ENCODE measurements at regions not wholly inside any gene's neighbourhood (a gene's known extent, or its start where the extent isn't known, plus 50 kb on each side); places are given as distances from the start of the nearest gene placed in this dataset.

- no peak for TF ChIP-seq POLR2A (IDR thresholded peaks at IDR 0.05)
- no peak for TF ChIP-seq CTCF (IDR thresholded peaks at IDR 0.05)
- Histone ChIP-seq H3K27me3 (no peaks in the 10 kb centered on the region), H3K4me1 (no peaks in the 10 kb centered on the region), H3K4me3 (no peak overlapping the region), H3K9me3 (no peaks in the 10 kb centered on the region), H3K36me3 (no peaks in the 10 kb centered on the region), H3K27ac (no peak overlapping the region)
- no peak for DNase-seq
- intact Hi-C loops (cut with DNase I; ENCODE audit: low total_unique reads): no loop called here
Observed at GRCh38 chr11:25667871-25668270, 664.1 kb upstream of the ANO3 start.

GRCh38 chr11:25691959-25692358, 640.0 kb upstream of the ANO3 start:
- TF ChIP-seq CTCF (IDR thresholded peaks at IDR 0.05) (no peak), POLR2A (IDR thresholded peaks at IDR 0.05) (no peak)
- no peaks in the 10 kb centered on the region for H3K9me3 ChIP-seq
- no peaks in the 10 kb centered on the region for H3K4me1 ChIP-seq
- no peak overlapping the region for H3K27ac ChIP-seq
- H3K4me3 ChIP-seq: no peak overlapping the region
- no peaks in the 10 kb centered on the region for H3K36me3 ChIP-seq
- H3K27me3 ChIP-seq: no peaks in the 10 kb centered on the region
- intact Hi-C loops (cut with DNase I; ENCODE audit: low total_unique reads): no loop called here
- DNase-seq: no peak

- Histone ChIP-seq H3K36me3 (no peaks in the 10 kb centered on the region), H3K27me3 (no peaks in the 10 kb centered on the region), H3K9me3 (no peaks in the 10 kb centered on the region), H3K4me3 (no peak overlapping the region), H3K27ac (no peak overlapping the region), H3K4me1 (no peaks in the 10 kb centered on the region)
- TF ChIP-seq CTCF (IDR thresholded peaks at IDR 0.05) (no peak), POLR2A (IDR thresholded peaks at IDR 0.05) (no peak)
- DNase-seq: no peak
- intact Hi-C loops (cut with DNase I; ENCODE audit: low total_unique reads): no loop called here
Observed at GRCh38 chr11:25702417-25702816, 629.5 kb upstream of the ANO3 start.

- no peak for DNase-seq
- no peaks in the 10 kb centered on the region for H3K4me1 ChIP-seq
- no peaks in the 10 kb centered on the region for H3K36me3 ChIP-seq
- no peak for TF ChIP-seq POLR2A (IDR thresholded peaks at IDR 0.05)
- no peak for TF ChIP-seq CTCF (IDR thresholded peaks at IDR 0.05)
- intact Hi-C loops (cut with DNase I; ENCODE audit: low total_unique reads): no loop called here
- H3K27ac ChIP-seq: no peak overlapping the region
- H3K4me3 ChIP-seq: no peak overlapping the region
- H3K9me3 ChIP-seq: no peaks in the 10 kb centered on the region
- H3K27me3 ChIP-seq: no peaks in the 10 kb centered on the region
Observed at GRCh38 chr11:25710975-25711374, 621.0 kb upstream of the ANO3 start.

GRCh38 chr11:25727944-25728343, 604.0 kb upstream of the ANO3 start:
- Histone ChIP-seq H3K4me1 (no peaks in the 10 kb centered on the region), H3K27ac (no peak overlapping the region), H3K9me3 (no peaks in the 10 kb centered on the region), H3K27me3 (no peaks in the 10 kb centered on the region), H3K4me3 (no peak overlapping the region), H3K36me3 (no peaks in the 10 kb centered on the region)
- DNase-seq: no peak
- intact Hi-C loops (cut with DNase I; ENCODE audit: low total_unique reads): no loop called here
- TF ChIP-seq POLR2A (IDR thresholded peaks at IDR 0.05) (no peak), CTCF (IDR thresholded peaks at IDR 0.05) (no peak)
